Activated CD8-positive, alpha-beta T cell treated with anti-CD3 and anti-CD28 coated beads for 36 hours (primary cell): ENCODE measurements at regions not wholly inside any gene's neighbourhood (a gene's known extent, or its start where the extent isn't known, plus 50 kb on each side); places are given as distances from the start of the nearest gene placed in this dataset.

Experiments used
- ATAC-seq: fragments of 200-7000 bp; cut with Tn5 transposase; one replicate; pipeline ENCODE4 v1.10.0; 2021; ENCODE audit warnings: mild to moderate bottlenecking, moderate library complexity
- CTCF ChIA-PET: fragments of 350-600 bp; sonication (Branson Sonifier 250); formaldehyde crosslinking; loops from one replicate; lab custom pipeline; 2021; ENCODE audit warnings: antibody characterized with exemption; lab: Charles Lee
- POLR2A ChIA-PET: fragments of 350-600 bp; sonication (Branson Sonifier 250); formaldehyde crosslinking; loops from one replicate; lab custom pipeline; 2021; ENCODE audit warnings: antibody characterized with exemption; lab: Charles Lee
- DNase-seq: peaks from one replicate; pipeline ENCODE4 v3.0.0-alpha.2; 2020
- H3K27ac Mint-ChIP-seq: one replicate; pipeline ENCODE4 v1.8.0; 2021; ENCODE audit warnings: mild to moderate bottlenecking, mixed read lengths
- H3K27me3 Mint-ChIP-seq: one replicate; pipeline ENCODE4 v1.8.0; 2021; ENCODE audit warnings: mixed read lengths
- H3K36me3 Mint-ChIP-seq: one replicate; pipeline ENCODE4 v1.8.0; 2021; ENCODE audit warnings: low read depth, mixed read lengths
- H3K4me1 Mint-ChIP-seq: one replicate; pipeline ENCODE4 v1.8.0; 2021; ENCODE audit warnings: low read depth, mixed read lengths
- H3K4me3 Mint-ChIP-seq: one replicate; pipeline ENCODE4 v1.8.0; 2021; ENCODE audit warnings: mild to moderate bottlenecking, moderate library complexity, mixed read lengths
- H3K9me3 Mint-ChIP-seq: one replicate; pipeline ENCODE4 v1.8.0; 2021; ENCODE audit warnings: mixed read lengths
- intact Hi-C: fragments of 100-400 bp; cut with micrococcal nuclease; formaldehyde crosslinking; loops from one replicate; pipeline ENCODE4 v1.10.0; 2022
- TF ChIP-seq, protein P1 (sequence below): fragments of 200-600 bp; IDR thresholded peaks from one replicate; pipeline ENCODE4 v1.8.0; 2022; ENCODE audit warnings: antibody characterized with exemption, mild to moderate bottlenecking

DNA sequence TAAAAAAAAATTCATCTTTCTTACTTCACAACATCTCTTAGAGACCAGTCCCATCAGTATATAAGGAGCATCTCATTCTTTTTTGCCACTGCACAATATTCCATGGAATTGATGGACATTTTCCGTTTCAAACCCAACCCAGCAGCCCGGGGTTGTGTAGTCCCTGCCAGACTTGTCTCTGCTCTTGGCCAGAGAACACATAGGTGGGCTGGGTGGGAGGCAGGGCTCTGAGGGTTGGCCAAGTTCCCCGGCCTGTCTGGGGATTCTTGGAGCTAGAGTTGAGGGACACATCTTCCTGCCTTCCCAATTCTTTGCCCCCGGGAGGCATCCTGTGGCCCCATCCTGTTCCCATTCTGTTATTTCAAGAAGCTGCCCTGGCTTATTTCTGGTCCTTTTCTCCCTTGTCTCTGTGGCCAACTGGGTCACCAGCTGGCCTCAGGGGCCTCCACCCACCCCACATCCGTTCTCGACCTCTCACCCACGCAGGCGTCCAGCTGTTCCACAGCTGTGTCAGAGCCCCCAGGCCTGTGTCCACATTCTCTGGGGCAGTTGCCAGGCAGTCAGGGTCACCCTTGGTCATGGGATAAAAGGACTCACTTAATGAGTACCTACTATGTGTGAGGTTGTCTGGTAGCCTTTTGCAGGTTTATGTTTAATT, 52.0 kb upstream of the CCDC63 start:
- Mint-ChIP-seq H3K9me3 (no peaks in the 10 kb centered on the region), H3K36me3 (no peaks in the 10 kb centered on the region), H3K4me1 (peaks cover 9% of the 10 kb centered on the region), H3K27ac (no peak overlapping the region), H3K4me3 (no peak overlapping the region), H3K27me3 (no peaks in the 10 kb centered on the region)
- ChIA-PET CTCF (interaction anchor here (1.5 kb wide), 1 partner anchor 30 kb away, joined by 3 read pairs; no protein-coding TSS in a partner anchor), POLR2A (no interaction called here)
- ATAC-seq, result no peak
- TF ChIP-seq, protein P1, sequence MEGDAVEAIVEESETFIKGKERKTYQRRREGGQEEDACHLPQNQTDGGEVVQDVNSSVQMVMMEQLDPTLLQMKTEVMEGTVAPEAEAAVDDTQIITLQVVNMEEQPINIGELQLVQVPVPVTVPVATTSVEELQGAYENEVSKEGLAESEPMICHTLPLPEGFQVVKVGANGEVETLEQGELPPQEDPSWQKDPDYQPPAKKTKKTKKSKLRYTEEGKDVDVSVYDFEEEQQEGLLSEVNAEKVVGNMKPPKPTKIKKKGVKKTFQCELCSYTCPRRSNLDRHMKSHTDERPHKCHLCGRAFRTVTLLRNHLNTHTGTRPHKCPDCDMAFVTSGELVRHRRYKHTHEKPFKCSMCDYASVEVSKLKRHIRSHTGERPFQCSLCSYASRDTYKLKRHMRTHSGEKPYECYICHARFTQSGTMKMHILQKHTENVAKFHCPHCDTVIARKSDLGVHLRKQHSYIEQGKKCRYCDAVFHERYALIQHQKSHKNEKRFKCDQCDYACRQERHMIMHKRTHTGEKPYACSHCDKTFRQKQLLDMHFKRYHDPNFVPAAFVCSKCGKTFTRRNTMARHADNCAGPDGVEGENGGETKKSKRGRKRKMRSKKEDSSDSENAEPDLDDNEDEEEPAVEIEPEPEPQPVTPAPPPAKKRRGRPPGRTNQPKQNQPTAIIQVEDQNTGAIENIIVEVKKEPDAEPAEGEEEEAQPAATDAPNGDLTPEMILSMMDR, result no peak
- no peak for DNase-seq
- intact Hi-C loops, result no loop called here

DNA sequence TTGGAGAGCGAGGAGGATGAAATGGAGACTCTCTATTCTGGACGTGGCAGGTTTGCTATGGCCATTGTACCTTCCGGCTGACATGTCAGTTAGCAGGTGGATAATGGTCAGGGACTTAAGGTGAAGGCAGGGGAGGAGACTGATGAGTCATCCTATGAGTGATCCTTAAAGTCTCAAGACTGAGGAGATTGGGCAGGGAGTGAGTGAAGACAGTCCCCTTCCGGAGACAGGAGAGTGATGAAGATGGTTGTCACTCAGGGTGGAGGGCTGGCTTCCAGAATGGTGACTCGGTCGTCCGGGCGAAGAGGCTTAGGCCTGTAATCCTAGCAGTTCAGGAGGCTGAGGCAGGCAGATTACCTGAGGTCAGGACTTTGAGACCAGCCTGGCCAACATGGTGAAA, 49.8 kb upstream of the CCDC63 start:
- ATAC-seq (no peak), DNase-seq (no peak)
- no peak overlapping the region for H3K27ac Mint-ChIP-seq
- intact Hi-C loops, result no loop called here
- POLR2A ChIA-PET, result interaction anchor here (1.0 kb wide), 1 partner anchor 12 kb away, joined by 3 read pairs; no protein-coding TSS in a partner anchor
- H3K27me3 Mint-ChIP-seq, result no peaks in the 10 kb centered on the region
- TF ChIP-seq, protein P1, result no peak
- H3K36me3 Mint-ChIP-seq, result peaks cover 2% of the 10 kb centered on the region
- no peaks in the 10 kb centered on the region for H3K9me3 Mint-ChIP-seq
- CTCF ChIA-PET, result interaction anchor here (0.9 kb wide), 1 partner anchor 30 kb away, joined by 3 read pairs; no protein-coding TSS in a partner anchor
- H3K4me3 Mint-ChIP-seq, result no peak overlapping the region
- no peaks in the 10 kb centered on the region for H3K4me1 Mint-ChIP-seq
